AG04449 (cell line): ENCODE measurements at regions not wholly inside any gene's neighbourhood (a gene's known extent, or its start where the extent isn't known, plus 50 kb on each side); places are given as distances from the start of the nearest gene placed in this dataset.

Experiments
- CTCF ChIA-PET: fragments of 350-600 bp; formaldehyde crosslinking; extraction: SDS; loops from one replicate; lab custom pipeline; 2021; ENCODE audit warnings: antibody characterized with exemption; lab: Yijun Ruan, JAX
- POLR2A ChIA-PET: fragments of 400-600, 350-600 bp; formaldehyde crosslinking; extraction: SDS; loops from one replicate; lab custom pipeline; 2020; ENCODE audit warnings: antibody characterized with exemption, inconsistent platforms; lab: Yijun Ruan, JAX
- DNase-seq: peaks from one replicate; pipeline ENCODE4 v3.0.0-alpha.2; 2010; ENCODE audit warnings: low read depth, low spot score
- H3K4me3 ChIP-seq: 2 replicates; pipeline ENCODE4 v1.5.1; 2011; ENCODE audit warnings: low read depth, mild to moderate bottlenecking, control low read depth, low read length
- TF ChIP-seq, protein P1 (sequence below): IDR thresholded peaks from one replicate; pipeline ENCODE4 v1.5.1; 2011; ENCODE audit warnings: mild to moderate bottlenecking, moderate library complexity, low read length, control low read depth, inconsistent platforms; ENCODE audit not compliant: insufficient read depth; ENCODE audit errors: missing control alignments

- CTCF ChIA-PET, result interaction anchor here (1.0 to 1.4 kb wide), 4 partner anchors 12 to 239 kb away, joined by 3 to 4 read pairs (median 3); no protein-coding TSS in a partner anchor
- DNase-seq, result no peak
- POLR2A ChIA-PET, result no interaction called here
- TF ChIP-seq, protein P1, sequence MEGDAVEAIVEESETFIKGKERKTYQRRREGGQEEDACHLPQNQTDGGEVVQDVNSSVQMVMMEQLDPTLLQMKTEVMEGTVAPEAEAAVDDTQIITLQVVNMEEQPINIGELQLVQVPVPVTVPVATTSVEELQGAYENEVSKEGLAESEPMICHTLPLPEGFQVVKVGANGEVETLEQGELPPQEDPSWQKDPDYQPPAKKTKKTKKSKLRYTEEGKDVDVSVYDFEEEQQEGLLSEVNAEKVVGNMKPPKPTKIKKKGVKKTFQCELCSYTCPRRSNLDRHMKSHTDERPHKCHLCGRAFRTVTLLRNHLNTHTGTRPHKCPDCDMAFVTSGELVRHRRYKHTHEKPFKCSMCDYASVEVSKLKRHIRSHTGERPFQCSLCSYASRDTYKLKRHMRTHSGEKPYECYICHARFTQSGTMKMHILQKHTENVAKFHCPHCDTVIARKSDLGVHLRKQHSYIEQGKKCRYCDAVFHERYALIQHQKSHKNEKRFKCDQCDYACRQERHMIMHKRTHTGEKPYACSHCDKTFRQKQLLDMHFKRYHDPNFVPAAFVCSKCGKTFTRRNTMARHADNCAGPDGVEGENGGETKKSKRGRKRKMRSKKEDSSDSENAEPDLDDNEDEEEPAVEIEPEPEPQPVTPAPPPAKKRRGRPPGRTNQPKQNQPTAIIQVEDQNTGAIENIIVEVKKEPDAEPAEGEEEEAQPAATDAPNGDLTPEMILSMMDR, result no peak
- H3K4me3 ChIP-seq, result no peak overlapping the region
Measured at GRCh38 chr4:20445933-20446723, 194.4 kb downstream of the SLIT2 start.

DNA sequence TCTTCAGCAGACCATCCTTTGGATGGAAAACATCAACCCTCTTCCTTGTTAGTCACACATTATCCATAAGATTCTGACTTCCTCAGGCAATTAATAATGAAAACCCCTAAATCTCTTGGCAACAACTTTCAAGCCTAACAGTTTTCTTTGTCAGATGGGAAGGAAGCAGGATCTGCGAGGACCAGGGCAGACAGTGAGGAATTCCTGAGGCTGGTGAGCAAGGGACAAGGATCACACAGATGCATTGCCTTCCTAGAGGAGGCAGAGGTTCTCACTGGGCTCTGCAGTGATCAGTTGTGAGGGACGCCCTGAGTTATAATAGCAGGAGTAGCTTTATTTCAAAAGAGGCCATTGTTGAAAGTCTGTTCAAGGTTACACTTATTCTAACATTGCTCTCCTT, 195.4 kb downstream of the SLIT2 start:
- POLR2A ChIA-PET, result no interaction called here
- DNase-seq, result no peak
- CTCF ChIA-PET, result interaction anchor here (1.1 to 1.4 kb wide), 2 partner anchors 11 to 52 kb away, joined by 3 read pairs; no protein-coding TSS in a partner anchor
- TF ChIP-seq, protein P1, result no peak
- H3K4me3 ChIP-seq, result no peak overlapping the region

- DNase-seq, result no peak
- no peak overlapping the region for H3K4me3 ChIP-seq
- TF ChIP-seq, protein P1, result no peak
- POLR2A ChIA-PET, result no interaction called here
- CTCF ChIA-PET, result no interaction called here
Measured at GRCh38 chr4:20451986-20452385, 200.3 kb downstream of the SLIT2 start.

DNA sequence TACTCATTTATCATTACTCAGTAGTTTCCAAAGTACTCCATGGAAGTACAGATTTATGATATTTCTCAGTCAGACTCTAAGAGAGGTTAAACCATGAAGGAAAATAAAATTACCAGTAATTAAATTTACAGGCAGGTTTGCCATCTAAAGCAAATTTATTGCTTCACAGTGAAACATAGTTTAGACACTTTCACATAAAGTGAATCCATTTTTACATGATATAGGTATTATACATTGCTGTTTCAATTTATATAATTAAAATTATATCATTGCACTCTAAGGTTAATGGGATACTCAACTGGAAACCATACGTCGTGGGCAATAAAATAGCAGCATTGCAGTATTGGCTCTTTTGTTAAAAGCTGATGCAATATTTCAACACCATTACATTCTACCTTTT, 202.8 kb downstream of the SLIT2 start:
- H3K4me3 ChIP-seq, result no peak overlapping the region
- TF ChIP-seq, protein P1, result no peak
- ChIA-PET CTCF (interaction anchor here (2.0 kb wide), 1 partner anchor 11 kb away, joined by 6 read pairs; no protein-coding TSS in a partner anchor), POLR2A (no interaction called here)
- no peak for DNase-seq

- H3K4me3 ChIP-seq, result no peak overlapping the region
- peak; percentile 14 for DNase-seq
- ChIA-PET CTCF (no interaction called here), POLR2A (no interaction called here)
- TF ChIP-seq, protein P1, result no peak
Measured at GRCh38 chr4:20456407-20456806, 204.7 kb downstream of the SLIT2 start.

DNA sequence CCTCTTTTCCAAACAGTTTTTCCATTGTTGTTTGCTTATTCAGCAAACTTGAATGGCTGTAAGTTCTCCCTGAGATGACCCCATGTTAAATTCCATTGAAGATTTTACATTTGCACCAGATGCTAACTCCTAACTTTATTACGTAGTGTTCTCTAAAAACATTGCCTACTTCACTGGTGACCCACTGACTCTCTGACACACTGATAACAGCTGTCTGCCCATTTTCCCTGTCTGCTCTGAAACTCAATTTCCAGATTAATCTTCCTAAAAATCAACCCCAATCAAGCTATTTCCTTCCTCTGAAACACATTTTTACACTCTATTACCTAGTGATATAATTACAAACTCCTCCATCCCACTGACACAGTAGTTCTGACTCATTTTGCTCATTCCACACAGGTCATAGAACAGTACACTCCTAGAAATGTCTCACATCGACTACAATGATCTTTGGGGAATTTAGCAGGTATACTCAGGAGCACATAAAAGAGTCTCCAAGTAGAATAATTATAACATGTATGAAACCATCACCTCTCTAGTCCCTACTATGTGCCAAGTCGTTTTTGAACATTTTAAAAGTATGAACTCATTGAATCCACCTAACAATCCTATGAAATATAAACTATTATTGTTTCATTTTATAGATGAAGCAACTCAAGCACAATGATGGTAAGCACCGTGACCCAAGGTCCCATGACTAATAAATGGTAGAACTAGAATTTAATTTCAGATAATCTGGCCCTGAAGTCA, 210.9 kb downstream of the SLIT2 start:
- TF ChIP-seq, protein P1, result no peak
- ChIA-PET POLR2A (no interaction called here), CTCF (no interaction called here)
- no peak for DNase-seq
- H3K4me3 ChIP-seq, result no peak overlapping the region
